Stimulated activated CD4-positive, alpha-beta T cell treated with anti-CD3 and anti-CD28 coated beads, Interleukin-12 subunit alpha, Interleukin-12 subunit beta, amount 100 ng/mL, for 24 hours (primary cell): ENCODE measurements at regions not wholly inside any gene's neighbourhood (a gene's known extent, or its start where the extent isn't known, plus 50 kb on each side); places are given as distances from the start of the nearest gene placed in this dataset.

Source experiments
- DNase-seq, 2 experiments: peaks; one replicate each; pipeline ENCODE4 v3.0.0-alpha.2; 2020; ENCODE audit warnings: low read depth in 2 of 2

DNA sequence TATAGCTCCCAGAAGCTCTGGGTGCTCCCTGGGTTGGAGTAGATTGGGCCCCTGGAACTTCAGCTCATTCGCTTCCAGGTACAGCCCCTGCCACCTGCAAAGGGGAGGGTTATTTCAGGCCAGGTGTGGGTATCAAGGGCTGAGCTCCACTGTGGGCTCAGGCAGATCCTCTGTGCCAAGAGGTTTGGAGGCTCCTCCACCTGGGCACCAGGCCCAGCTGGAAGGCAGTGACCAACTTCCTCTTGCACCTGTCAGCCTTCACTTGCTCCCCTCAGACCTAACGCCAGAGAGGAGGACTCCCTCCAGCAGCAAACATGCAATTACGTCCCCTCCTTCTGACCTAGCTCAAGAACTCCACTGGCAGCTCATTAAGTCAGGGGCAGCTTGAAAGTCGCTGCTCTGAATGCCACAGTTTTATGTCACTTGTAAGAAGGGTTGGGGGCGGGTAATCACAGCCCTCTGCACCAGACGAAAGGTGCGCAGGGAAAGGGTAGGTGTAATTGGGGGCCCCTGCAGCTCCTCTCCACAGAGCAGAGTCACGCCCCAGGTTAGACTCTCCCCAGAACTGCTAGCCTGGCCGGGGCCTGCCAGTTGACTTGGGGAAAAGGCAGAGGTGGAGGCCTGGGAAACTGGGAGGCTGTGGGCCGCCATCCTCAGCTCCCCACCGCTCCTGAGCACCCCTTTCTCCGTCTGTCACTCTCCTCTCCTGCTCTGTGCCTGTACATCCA lies 125.0 kb upstream of the TMPRSS2 start:
- DNase-seq = no peak

DNA sequence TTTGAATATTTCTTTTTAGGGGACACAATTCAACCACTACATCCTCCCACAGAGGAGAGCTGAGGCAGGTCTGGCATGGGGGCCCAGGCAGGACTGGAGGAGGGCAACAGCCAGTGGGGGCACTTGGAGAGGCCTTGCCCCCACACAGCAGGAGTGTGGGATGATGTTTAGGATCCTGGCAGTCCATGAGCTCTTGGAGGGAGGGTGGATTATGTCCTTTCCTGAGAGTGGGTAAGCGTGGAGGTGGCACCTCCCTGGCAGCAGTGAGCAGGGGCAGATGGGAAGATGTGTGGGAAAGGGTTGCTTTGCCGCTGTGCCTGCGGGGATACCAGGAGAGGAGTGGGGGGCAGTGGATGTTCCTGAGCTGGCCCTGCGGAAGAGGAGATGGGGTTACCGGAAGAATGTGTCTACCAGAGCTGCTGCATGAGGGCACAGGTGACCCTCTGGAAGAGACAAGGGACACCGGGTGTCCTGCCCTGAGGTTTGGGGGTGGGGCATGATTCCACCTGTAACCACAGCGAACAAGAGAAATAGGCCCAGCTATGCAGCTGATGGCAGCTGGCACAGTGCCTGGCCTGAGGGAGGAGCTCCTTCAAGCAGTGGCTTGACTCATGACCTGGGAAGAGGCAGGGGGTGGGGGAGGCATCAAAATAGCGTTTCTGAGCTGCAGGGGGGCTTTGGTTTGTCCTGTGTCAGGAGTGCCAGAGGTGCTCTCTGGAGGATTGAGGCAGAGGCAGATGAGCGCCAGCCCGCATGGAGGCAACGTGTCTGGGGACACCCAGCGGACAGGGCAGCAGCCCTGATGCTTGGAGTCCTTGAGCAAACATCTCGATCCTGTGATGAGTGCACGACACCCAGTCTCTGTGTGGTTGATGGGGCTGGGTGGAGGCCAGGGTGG lies 123.9 kb upstream of the TMPRSS2 start:
- no peak for DNase-seq

DNA sequence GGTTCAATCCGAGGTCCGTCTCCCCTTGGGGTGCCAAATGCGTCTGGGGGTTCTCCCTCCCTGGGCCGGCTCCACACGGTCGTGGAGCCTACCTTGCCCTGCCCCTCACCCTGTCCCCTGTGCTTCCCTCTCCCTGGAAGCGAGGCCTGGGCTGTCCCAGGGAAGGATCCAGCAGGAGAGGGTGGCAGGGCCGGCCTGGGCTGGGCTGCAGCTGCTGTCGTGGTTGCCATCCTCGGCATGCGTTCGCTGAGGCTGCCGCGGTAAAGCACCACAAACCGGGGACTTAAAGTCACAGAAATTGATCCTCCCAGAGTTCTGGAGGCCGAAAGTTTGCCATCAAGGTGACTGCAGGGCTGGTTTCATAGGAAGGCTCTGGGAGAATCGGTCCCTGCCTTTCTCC lies 123.0 kb upstream of the TMPRSS2 start:
- DNase-seq = no peak

DNA sequence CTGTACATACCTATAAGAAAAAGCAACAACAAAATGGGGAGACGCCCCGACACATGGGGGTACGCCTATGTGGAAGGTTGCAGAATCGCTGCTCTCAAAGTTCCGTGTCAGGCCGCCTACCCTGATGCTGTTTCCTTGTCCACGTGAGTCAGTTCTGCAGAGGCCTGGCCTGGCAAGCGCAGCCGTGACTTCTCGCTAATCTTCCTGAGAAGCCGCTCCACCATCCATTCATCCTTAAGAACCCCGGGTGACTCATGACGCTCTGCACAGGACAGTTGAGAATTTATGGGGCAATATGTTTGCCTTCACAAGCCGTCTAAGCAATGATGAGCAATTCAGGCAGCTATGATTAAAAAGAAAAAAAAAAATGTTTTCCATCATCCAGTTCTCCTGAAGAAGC lies 122.3 kb upstream of the TMPRSS2 start:
- no peak for DNase-seq

DNA sequence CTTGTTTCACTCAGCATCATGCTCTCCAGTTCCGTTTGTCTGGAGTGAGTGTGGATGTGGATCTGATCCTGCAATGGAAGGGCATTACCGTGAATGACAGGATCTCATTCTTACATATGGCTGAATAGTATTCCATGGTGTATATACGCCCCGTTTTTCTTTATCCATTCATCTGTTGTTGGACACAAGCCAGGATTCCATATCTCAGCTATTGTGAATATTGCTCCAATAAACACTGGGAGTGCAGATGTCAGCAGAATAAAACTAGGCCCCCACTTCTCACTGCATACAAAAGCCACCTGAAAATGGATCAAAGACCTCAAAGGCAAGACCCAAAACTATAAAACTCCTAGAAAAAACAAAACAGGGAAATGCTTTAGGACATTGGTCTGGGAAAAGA lies 120.3 kb upstream of the TMPRSS2 start:
- no peak for DNase-seq

DNA sequence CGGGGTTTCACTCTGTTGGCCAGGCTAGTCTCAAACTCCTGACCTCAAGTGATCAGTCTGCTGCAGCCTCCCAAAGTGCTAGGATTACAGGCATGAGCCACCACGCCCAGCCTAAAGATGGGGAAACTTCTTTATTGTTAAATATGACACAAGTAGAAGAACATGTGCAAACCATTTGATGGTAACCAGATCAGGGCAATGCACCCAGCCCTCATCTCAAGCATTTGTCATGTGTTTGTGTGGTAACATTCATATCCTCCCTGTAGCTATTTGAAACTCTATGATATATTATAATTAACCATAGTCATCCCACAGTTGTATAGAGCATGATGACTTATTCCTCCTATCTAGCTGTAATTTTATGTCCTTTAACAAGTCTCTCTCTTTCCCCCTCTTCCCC lies 119.5 kb upstream of the TMPRSS2 start:
- no peak for DNase-seq

DNA sequence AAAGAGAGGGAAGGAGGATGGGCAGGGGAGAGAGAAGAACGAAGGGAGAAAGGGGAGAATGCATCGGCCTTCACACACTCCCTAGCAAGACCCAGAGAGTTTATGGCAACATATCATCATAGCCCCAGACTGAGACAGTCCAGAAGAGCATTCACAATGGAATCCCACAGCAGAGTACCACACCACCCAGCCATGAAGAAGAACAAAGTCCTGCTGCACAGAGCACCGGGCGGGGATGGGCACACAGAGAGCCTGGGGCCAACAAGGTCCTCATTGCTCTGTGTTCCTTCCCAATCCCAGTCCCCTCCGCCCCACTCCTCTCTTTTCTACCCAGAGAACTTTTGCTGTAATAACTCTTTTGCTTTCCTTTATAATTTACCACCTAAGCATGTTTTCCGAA lies 118.1 kb upstream of the TMPRSS2 start:
- no peak for DNase-seq

DNA sequence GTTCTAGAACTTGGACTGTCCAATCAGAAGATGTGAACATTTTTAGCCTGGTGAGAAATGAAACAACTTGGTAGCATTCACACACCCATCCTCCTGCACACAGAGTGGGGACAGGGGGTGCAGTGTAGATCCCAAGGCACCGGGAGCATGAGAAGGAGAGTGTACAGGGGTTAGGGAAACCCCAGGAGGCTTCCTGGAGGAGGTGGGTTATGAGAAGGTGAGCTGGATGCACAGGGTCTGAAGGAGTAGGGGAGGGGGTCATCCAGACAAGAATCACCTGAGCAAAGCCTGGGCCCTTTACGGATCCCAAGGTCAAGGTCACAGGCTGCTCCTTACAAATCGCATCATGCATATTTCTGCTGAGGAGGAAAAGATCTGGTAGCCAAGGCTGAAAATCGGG lies 117.5 kb upstream of the TMPRSS2 start:
- DNase-seq = no peak

DNA sequence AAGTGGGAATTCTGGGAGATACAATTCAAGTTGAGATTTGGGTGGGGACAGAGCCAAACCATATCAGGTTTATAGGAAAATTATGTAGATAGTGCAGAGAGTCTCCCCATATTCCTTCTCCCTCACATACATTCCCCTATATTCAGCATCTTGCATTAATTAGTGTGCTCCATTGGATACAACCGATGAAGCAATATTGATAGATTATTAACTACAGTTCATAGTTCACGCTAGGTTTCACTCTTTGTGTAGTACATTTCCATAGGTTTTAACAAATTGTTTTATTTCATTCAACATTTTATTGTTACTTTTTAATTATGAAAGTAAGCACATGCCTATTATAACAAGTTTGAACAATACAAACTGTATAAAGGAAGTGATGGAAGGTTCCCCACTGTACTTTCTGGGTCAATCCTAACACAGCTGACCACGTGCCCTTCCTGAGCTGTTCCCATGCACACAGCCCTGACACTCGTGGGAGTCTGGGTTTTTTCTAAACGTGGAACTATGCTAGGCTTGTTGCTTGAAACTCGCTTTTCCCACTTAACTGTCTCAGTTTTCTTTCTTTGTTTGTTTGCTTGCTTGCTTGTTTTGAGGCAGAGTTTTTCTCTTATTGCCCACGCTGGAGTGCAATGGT lies 116.8 kb upstream of the TMPRSS2 start:
- DNase-seq = no peak

DNA sequence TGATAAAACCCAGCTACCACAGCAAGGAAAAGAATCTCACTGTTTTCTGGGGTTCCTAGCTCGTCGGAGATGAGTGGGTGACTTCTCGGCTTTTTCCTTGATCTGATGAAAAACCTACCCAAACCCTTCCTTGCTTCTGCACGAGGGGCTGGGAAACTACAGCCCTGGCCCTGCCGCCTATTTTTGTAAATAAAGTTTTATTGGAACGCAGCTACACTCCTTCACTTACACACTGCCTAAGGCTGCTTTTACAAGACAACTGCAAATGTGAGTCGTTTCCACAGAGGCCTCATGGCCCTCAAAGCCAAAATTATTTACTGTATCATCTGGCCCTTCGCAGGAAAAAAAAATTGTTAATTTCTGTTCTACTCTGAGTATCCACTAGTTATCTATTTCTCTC lies 116.0 kb upstream of the TMPRSS2 start:
- no peak for DNase-seq

DNA sequence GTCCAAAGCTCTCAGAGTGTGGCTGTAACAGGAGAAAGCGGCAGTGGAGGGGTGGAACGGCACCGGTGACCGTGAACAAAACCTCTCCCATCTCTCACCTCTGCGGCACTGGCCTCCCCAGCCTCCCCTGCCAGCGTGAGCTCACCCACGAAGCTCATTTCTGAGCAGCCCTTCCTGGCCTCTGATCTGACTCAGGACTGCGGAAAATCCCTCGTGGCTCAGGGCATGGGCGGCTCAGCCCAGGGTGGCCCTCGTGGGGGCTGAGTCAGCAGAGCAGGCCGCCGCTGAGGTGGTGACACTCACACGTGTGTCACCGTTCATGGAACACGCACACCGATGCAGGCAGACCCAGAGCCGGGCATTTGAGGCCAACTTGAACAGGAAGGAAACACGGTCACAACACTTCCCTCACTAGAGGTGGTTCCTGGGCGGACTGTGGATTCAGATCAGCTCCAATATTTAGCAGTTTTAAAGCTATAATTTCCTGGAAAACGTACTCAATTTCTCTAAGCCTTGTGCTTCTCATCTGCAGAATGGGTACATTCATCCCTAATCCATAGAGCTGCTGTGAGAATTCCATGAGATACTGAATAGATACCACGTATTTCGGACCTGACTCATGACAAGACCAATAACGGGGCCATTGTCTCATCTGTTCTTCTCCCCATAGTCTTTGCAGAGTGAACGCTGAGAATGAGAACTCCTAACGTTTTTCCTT lies 115.0 kb upstream of the TMPRSS2 start:
- DNase-seq = peak in 1 of 2 experiments; percentile 7

DNA sequence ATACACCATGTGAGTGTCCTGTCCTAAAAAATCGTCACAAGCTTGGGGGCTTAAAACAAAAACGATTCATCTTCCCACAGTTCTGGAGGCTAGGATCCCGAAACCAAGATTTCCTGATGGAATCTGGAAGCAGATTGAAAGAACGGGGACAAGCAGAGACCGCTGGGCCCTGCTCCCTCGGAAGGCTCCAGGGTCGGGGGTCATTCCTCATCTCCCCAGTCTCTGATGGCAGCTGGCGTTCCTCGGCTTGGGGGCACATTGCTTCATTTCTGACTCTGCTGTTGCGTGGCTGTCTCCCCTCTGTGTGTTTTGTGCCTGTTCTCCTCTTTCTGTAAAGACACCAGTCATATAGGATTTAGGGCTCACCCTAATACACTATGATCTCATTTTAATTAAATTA lies 114.2 kb upstream of the TMPRSS2 start:
- no peak for DNase-seq

DNA sequence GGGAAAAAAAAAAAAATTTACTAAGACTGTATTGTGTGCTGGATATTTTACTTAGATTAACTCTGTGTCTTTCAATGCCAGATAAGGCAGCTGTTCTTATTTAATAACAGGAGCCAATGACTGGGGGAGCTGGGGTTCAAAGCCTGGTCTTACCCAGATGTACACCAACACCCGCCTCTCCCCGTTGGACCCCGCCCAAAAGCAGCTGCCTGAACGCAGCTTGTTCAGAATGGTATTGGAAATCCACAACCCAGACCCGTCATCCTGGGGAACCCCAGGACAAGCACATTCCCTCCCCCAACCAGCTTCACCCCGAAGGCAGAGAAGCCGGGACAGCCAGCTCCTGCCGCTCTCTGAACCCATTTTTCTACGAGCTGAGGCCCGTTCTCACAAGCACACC lies 113.6 kb upstream of the TMPRSS2 start:
- DNase-seq = no peak

DNA sequence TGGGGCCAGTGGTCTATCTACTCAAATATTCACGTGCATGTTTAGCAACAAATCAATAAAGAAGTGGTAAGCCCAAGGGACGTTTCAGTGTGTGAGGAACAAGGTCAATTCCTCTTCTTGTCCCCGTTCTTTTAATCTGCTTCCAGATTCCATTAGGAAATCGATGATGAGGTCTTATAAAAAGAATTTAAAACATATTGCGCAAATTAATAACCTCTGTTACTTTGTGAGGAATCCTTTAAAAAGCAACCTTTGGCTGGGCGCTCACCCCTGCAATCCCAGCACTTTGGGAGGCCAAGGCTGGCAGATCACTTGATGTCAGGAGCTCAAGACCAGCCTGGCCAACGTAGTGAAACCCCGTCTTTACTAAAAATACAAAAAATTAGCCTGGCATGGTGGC lies 113.0 kb upstream of the TMPRSS2 start:
- no peak for DNase-seq

DNA sequence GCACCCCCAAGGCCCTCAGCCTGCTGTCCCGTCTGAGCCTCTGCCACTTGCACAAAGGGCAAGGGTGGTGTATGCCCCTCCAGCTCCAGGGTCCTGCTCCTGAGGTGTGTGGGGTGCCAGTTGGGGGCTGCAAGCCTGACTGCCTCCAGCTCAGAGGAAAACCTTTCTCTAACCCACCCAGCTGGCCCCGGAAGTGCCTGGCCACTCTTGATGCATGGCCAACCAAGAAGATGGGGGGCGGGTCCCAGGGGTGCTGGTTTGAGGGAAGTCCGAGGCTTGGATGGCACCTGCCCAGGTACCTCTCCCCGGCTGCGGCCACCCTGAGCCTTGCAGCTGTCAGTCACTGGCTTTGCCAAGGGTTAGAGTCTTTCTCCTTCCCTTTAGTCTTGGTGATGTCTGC lies 112.6 kb upstream of the TMPRSS2 start:
- no peak for DNase-seq

DNA sequence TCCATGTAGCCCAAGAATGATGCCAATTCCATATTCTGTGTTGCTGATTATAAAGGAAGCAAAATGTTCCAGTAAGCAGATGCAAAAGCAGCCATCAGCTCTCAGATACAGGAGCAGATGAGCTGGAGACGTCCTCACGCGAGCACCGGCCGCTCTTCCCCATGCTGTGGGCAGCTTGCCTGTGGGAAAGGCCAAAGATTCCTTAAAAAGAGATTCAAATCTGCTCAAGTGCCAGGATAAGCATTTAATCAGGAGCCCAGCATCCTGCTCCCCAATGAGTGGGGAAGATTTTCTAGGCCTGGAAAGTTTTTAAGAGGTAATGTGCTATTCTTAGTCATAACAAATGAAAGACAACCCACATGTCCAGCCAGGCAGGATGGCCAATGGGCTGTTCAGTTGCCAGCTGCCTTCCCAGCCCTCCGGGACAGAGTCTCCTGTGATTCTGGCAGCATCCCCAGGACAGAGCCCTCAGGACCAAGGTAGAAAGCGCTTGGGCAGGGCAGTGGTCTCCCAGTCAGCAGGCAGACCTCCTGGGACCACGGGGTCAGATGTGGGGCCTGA lies 108.2 kb upstream of the TMPRSS2 start:
- DNase-seq = no peak

DNA sequence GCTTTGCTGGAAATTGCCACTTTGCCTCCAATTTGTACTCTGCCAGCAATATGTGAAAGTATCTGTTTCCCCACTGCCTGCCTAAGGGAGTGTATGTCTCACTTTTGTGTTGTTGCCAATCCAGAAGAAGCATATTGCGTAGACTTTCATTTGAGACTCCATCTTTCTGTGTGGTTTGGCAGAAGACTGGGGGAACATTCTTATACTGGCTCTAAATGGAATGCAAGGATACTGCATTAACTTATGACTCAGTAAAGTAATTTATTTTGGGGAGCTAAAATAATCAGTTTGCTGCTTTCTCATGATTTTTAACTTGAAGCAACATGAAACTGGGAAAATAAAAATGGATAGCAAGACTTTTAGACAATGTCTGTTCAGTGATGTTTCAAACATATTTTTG lies 107.7 kb upstream of the TMPRSS2 start:
- DNase-seq = no peak

DNA sequence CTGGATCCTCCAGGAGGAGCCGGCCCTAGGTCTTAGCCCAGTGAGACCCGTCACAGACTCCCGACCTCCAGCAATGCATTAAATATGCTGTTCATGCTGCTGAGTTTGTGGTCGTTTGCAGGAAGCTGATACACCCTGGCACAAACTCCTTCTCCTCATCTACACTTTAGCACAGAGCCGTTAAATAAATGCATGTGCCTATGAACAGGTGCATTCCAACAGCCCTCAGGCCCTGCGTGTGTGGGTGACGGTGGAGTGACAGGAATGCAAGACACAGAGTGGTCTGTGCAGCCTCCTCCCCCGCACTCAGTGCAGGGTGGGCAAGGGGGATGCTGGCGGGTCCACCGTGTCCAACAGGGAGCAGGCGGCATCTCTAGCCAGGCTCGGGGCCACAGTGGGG lies 106.6 kb upstream of the TMPRSS2 start:
- DNase-seq = no peak

DNA sequence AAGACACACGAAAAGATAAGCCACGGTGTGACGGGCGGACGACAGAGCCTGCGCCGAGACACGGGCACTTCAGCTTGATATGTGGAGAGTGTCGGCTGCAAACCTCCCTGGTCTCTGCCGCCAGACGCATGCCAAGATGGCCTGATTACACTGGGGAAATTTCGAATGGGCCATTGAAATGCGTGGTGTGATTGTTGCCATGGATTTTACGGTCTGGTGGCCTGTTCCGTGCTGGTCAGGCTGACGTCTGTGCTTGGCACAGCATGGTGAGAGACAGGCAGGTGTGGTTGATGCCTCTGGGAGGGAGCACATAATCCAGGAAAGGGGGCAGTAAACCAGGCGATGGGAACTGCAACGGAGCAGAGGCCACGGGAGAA lies 105.6 kb upstream of the TMPRSS2 start:
- no peak for DNase-seq

DNA sequence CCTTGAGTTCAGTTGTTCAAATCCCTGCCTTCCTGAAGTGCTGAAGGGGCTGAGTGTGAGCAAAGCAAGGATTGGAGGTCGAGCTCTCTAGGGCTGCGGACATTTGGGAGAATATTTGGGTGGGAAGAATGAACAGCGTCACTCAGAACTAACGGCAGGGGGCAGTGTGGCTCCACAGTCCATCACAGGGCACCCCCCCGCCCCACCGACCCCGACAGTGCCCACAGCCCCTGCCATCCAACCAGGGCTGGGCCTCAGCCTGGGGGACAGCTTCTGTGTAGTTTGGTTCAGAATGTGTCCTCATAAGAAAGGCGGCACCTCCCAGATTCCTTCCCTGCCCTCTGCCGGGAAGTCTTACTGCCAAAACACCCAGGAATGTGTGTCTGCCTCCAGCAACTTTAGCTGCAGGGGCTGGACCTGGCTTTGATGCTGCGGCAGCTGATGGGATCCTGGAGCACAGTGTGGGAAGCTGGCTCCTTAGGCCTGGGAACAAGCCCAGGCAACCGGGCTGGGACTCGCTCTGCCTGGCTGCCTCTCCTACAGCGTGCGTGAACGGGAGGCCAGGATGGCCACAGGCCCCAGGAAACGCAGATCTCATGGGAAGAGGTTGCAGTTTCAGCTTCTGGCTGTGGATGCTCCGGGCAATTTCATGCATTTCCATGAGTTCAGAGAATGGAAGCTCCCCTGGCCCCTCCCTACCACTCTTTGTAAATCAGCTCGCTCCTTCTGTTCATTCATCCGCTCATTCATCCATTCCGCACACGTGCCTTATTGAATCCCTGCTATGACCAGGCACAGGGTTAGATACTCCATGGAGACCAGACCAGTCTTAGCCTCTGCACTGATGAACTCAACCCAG lies 104.9 kb upstream of the TMPRSS2 start:
- peak in 1 of 2 experiments; percentile 10 for DNase-seq
